Mononuclear cell (primary cell): ENCODE measurements at regions not wholly inside any gene's neighbourhood (a gene's known extent, or its start where the extent isn't known, plus 50 kb on each side); places are given as distances from the start of the nearest gene placed in this dataset.
"Not testable (repeated sequence)": the region's sequence is repeated elsewhere in the genome, so short reads cannot be mapped to it uniquely, and the experiment has no call there.

Experiments
- H3K27me3 ChIP-seq: 2 replicates; pipeline ENCODE4 v1.6.0; 2011; ENCODE audit warnings: low read length, control low read depth; ENCODE audit not compliant: insufficient read depth
- H3K4me1 ChIP-seq: 2 replicates; pipeline ENCODE4 v1.5.1; 2011; ENCODE audit warnings: mild to moderate bottlenecking, low read length, control low read depth; ENCODE audit not compliant: insufficient read depth
- H3K4me3 ChIP-seq: 2 replicates; pipeline ENCODE4 v1.5.1; 2011; ENCODE audit warnings: mild to moderate bottlenecking, low read length, moderate library complexity
- H3K9me3 ChIP-seq: 2 replicates; pipeline ENCODE4 v1.5.1; 2011; ENCODE audit warnings: low read depth, mild to moderate bottlenecking, control low read depth, low read length

- Histone ChIP-seq H3K4me3 (no peak overlapping the region), H3K9me3 (no peaks in the 10 kb centered on the region), H3K4me1 (no peaks in the 10 kb centered on the region), H3K27me3 (no peaks in the 10 kb centered on the region)
Observed at GRCh38 chr1:192862271-192862670, 53.4 kb downstream of the RGS2 start.

- Histone ChIP-seq H3K4me1 (peaks cover 13% of the 10 kb centered on the region), H3K27me3 (no peaks in the 10 kb centered on the region), H3K9me3 (no peaks in the 10 kb centered on the region)
Observed at GRCh38 chr1:192866241-192866868, 57.5 kb downstream of the RGS2 start.

GRCh38 chr1:192867180-192867579 is 58.3 kb downstream of the RGS2 start:
- H3K27me3 ChIP-seq: no peaks in the 10 kb centered on the region
- H3K4me1 ChIP-seq: peaks cover 13% of the 10 kb centered on the region

More at GRCh38 chr1:192866241-192866868, 57.5 kb downstream of the RGS2 start:
- H3K4me3 ChIP-seq: no peak overlapping the region

DNA sequence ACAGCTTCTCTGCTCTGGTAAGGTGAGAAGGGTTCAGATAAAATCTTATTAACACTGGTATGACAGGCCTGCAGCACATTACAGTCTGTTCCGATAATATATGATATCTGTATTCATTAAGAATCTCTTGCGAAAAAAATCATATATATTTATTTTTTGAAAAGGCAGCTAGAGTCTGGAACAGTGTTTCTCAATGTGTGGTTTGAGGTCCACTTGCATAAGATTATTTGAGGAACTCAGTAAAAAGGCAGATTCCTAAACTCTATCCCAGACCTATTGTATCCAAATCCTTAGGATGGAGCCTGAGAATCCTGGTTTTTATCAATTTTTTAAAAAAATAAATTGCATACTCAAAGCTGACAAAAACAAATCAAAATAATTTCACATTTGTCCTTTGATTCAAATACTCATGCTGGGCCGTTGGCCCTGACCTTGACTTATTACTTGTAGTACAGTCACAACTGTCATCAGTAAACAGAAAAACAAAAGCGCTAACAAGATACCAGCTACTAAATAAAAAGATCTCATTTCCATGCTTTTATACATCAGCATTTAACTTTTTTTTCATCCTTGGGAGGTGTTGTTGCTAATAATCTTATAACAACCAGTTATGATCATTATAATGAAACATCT is 60.6 kb downstream of the RGS2 start:
- peaks cover 4% of the 10 kb centered on the region for H3K9me3 ChIP-seq
- H3K4me1 ChIP-seq: peaks cover 24% of the 10 kb centered on the region
- H3K4me3 ChIP-seq: no peak overlapping the region
- no peaks in the 10 kb centered on the region for H3K27me3 ChIP-seq

More at GRCh38 chr1:192867180-192867579, 58.3 kb downstream of the RGS2 start:
- Histone ChIP-seq H3K4me3 (no peak overlapping the region), H3K9me3 (peaks cover 4% of the 10 kb centered on the region)

DNA sequence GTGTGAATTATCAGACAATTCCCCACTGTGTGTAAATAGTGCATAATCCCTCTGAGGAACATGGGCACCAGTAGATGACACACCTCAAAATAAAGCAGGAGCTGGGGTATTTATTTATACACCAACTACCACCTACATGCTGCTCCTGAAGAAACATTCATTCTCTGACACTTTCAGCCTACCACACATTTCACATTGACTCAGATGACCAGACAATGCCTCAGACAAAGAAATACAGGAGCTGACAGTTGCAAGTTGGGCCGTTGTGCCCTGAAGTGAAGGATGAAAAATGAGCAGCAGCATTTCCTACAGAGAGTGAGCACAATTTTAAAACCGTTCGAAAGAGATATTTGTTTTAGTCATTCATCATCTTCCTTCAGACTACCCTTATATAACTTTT is 63.2 kb downstream of the RGS2 start:
- Histone ChIP-seq H3K9me3 (peaks cover 4% of the 10 kb centered on the region), H3K4me1 (peaks cover 37% of the 10 kb centered on the region), H3K4me3 (no peak overlapping the region), H3K27me3 (no peaks in the 10 kb centered on the region)

- no peak overlapping the region for H3K4me3 ChIP-seq
- H3K27me3 ChIP-seq: no peaks in the 10 kb centered on the region
- H3K9me3 ChIP-seq: peaks cover 4% of the 10 kb centered on the region
- H3K4me1 ChIP-seq: peaks cover 51% of the 10 kb centered on the region
Observed at GRCh38 chr1:192873836-192874235, 65.0 kb downstream of the RGS2 start.

DNA sequence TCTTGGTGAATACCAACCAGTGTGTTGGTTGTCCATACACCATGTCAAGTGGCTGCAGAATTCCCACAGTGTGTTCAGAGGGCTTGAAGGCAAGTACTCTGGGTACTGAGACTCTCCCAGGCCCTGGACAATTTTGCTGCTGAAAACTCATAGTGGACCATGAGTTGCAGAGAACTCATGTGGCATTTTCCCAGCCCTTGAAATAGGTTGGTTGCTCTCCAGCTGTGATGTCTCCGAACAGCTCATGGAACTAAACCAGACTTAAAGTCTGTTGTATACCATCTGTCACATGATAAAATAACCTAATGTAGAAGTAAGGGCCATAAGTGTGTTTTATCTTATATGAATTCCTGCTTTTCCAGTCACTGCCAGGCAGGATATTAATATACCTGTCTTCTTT is 67.8 kb downstream of the RGS2 start:
- Histone ChIP-seq H3K4me3 (no peak overlapping the region), H3K9me3 (peaks cover 2% of the 10 kb centered on the region), H3K27me3 (no peaks in the 10 kb centered on the region), H3K4me1 (peaks cover 61% of the 10 kb centered on the region)

GRCh38 chr1:192877283-192877886 is 68.5 kb downstream of the RGS2 start:
- no peak overlapping the region for H3K4me3 ChIP-seq

DNA sequence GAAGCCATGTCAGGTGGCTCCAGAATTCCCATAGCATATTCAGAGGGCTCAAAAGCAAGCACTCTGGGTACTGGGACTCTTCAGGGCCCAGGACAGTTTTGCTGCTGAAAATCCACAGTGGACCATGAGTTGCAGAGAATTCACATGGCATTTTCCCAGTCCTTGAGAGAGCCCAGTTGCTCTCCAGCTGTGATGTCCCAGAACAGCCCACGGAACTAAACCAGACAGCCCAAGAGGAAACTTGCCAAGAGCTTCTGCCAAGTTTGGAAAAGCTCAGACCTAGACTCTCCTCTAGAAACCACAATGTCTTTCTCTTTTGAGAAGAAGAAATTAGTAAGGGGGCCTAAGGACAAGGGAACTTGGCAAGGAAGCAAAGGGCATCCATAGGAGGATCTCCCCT is 69.4 kb downstream of the RGS2 start:
- Histone ChIP-seq H3K4me1 (peaks cover 57% of the 10 kb centered on the region), H3K9me3 (no peaks in the 10 kb centered on the region), H3K27me3 (no peaks in the 10 kb centered on the region), H3K4me3 (no peak overlapping the region)

More at GRCh38 chr1:192877283-192877886, 68.5 kb downstream of the RGS2 start:
- no peaks in the 10 kb centered on the region for H3K27me3 ChIP-seq
- H3K9me3 ChIP-seq: no peaks in the 10 kb centered on the region
- peaks cover 61% of the 10 kb centered on the region for H3K4me1 ChIP-seq

DNA sequence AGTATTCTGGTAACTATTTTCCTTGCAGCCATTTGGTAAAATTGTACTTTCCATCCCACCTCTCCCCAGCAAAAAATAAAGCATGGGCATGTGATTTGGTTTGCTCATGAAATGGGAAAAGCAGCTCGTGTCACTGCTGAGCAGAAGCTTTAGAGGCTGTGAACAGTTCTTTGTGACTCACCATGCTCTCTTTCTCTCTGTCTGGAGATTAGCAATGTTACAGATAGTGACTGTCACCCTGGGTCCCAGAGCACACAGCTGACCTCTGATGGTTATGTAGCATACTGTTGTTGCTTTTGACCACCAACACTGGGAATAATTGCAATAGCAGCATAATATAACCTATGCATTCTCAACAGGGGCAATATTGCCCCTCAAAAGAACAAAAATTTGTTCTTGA is 70.6 kb downstream of the RGS2 start:
- no peaks in the 10 kb centered on the region for H3K9me3 ChIP-seq
- peaks cover 50% of the 10 kb centered on the region for H3K4me1 ChIP-seq
- H3K4me3 ChIP-seq: no peak overlapping the region
- H3K27me3 ChIP-seq: no peaks in the 10 kb centered on the region

GRCh38 chr1:192880231-192880630 is 71.4 kb downstream of the RGS2 start:
- no peak overlapping the region for H3K4me3 ChIP-seq

DNA sequence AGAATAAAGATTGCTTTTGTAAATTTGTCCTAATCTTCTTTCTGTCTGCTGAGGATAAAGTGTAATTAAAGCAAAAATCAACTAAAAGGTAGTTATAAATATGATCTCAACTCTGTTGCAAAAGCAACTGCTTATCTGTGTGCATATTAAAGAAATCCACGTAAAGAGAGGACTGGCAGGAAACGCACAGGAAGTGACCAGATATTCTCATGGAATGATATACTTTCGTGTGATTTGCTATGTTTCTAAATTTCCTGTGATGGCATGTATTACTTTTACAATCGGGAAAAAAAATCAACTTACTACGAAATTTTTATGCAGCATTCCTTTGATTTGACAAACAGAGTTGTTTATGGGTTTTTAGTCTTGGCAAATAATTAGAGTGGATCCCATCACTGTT is 75.4 kb downstream of the RGS2 start:
- Histone ChIP-seq H3K4me3 (no peak overlapping the region), H3K9me3 (no peaks in the 10 kb centered on the region), H3K4me1 (peaks cover 15% of the 10 kb centered on the region), H3K27me3 (no peaks in the 10 kb centered on the region)

More at GRCh38 chr1:192880231-192880630, 71.4 kb downstream of the RGS2 start:
- no peaks in the 10 kb centered on the region for H3K9me3 ChIP-seq
- H3K4me1 ChIP-seq: peaks cover 48% of the 10 kb centered on the region
- H3K27me3 ChIP-seq: no peaks in the 10 kb centered on the region

GRCh38 chr1:192885387-192885786 is 76.5 kb downstream of the RGS2 start:
- H3K9me3 ChIP-seq, H3K4me1 ChIP-seq, H3K4me3 ChIP-seq, H3K27me3 ChIP-seq: not testable (repeated sequence)

GRCh38 chr1:192887426-192887825 is 78.6 kb downstream of the RGS2 start:
- H3K27me3 ChIP-seq: no peaks in the 10 kb centered on the region
- no peak overlapping the region for H3K4me3 ChIP-seq
- H3K9me3 ChIP-seq: no peaks in the 10 kb centered on the region
- H3K4me1 ChIP-seq: no peaks in the 10 kb centered on the region

DNA sequence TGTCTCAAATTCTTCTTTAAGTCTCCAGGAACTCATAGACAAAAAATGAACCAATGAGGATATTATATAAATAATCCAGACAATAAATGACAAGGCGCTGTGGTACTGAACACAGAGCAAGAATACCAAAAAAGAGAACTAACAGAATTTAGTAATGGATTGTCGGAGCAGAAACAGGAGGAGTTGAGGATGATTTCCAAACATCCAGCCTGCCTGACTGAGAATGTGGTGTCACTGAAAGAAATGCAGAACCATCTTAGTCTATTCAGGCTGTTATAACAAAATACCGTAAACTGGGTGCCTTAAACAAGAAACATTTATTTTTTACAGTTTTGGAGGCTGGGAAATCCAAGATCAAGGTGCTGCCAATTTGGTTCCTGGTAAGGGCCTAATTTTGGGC is 79.7 kb downstream of the RGS2 start:
- no peaks in the 10 kb centered on the region for H3K9me3 ChIP-seq
- no peaks in the 10 kb centered on the region for H3K4me1 ChIP-seq
- no peaks in the 10 kb centered on the region for H3K27me3 ChIP-seq
- no peak overlapping the region for H3K4me3 ChIP-seq

- Histone ChIP-seq H3K4me3 (no peak overlapping the region), H3K27me3 (no peaks in the 10 kb centered on the region), H3K9me3 (no peaks in the 10 kb centered on the region), H3K4me1 (no peaks in the 10 kb centered on the region)
Observed at GRCh38 chr1:192889082-192889481, 80.2 kb downstream of the RGS2 start.
